Ascending aorta (tissue), 2 donors: ENCODE measurements at regions not wholly inside any gene's neighbourhood (a gene's known extent, or its start where the extent isn't known, plus 50 kb on each side); places are given as distances from the start of the nearest gene placed in this dataset.
"Not testable (repeated sequence)": the region's sequence is repeated elsewhere in the genome, so short reads cannot be mapped to it uniquely, and the experiment has no call there.

ENCODE experiments used
- DNase-seq, 2 donors: peaks; one replicate each; pipeline ENCODE4 v3.0.0-alpha.2; 2019; ENCODE audit warnings: low spot score in 2 of 2
- H3K27ac ChIP-seq, 2 donors: fragments of 200-600 bp; sonication (generic); one replicate each; pipeline ENCODE4 v1.5.1; 2016 to 2017; ENCODE audit warnings: mild to moderate bottlenecking in 1 of 2
- H3K27me3 ChIP-seq: fragments of 200-600 bp; sonication (generic); one replicate; pipeline ENCODE4 v1.5.1; 2017
- H3K36me3 ChIP-seq, 2 donors: fragments of 200-600 bp; sonication (generic); one replicate each; pipeline ENCODE4 v1.5.1; 2016
- H3K4me1 ChIP-seq, 2 donors: fragments of 200-600 bp; sonication (generic); one replicate each; pipeline ENCODE4 v1.5.1; 2016 to 2017; ENCODE audit warnings: mild to moderate bottlenecking in 1 of 2
- H3K4me3 ChIP-seq, 2 donors: fragments of 200-600 bp; sonication (generic); one replicate each; pipeline ENCODE4 v1.5.1; 2016 to 2017; ENCODE audit warnings: mild to moderate bottlenecking in 1 of 2
- H3K9me3 ChIP-seq, 2 donors: fragments of 200-600 bp; sonication (generic); one replicate each; pipeline ENCODE4 v1.5.1; 2016
- intact Hi-C: fragments of 100-400 bp; cut with DNase I; formaldehyde crosslinking; loops from one replicate; pipeline ENCODE4 v1.15.1; 2023
- TF ChIP-seq, protein P1 (sequence below), 3 experiments: fragments of 200-600 bp in 2 of 3; fragments of 450-650 bp in 1 of 3; sonication (generic) in 2 of 3; IDR thresholded peaks; one replicate each; pipeline ENCODE4 v1.5.1; 2016 to 2019; ENCODE audit warnings: antibody characterized with exemption in 3 of 3, mild to moderate bottlenecking in 1 of 3, moderate library complexity in 1 of 3

DNA sequence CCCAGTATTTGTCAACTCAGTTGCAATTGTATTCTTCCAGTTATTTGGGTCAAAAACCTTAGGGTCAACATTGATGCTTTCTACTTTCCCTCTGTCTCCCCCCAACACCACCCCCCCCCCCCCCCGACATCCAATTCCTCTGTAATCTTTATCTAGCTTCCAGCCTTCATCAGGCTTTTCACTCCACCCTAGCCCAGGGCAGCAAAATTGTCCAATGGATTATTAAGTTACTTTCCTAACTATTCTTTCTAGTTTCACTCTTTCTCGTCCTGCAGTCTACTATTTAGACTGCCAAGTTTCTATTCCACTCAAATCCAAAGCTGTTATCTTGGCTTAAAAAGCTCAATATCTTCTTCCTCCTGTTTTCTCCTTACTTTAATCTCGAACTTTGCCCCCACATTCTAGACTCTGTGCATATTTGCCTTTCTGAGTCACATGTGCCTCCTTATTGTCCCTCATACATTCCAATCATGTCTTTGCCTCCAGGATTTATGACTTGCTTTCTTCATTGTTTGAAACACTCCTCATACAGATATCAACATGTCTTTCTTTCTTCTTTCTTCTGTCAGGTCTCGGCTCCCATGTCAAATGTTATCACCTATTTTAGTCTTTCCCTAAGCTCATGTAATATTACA is 196.6 kb upstream of the TMEM196 start:
- TF ChIP-seq, protein P1, sequence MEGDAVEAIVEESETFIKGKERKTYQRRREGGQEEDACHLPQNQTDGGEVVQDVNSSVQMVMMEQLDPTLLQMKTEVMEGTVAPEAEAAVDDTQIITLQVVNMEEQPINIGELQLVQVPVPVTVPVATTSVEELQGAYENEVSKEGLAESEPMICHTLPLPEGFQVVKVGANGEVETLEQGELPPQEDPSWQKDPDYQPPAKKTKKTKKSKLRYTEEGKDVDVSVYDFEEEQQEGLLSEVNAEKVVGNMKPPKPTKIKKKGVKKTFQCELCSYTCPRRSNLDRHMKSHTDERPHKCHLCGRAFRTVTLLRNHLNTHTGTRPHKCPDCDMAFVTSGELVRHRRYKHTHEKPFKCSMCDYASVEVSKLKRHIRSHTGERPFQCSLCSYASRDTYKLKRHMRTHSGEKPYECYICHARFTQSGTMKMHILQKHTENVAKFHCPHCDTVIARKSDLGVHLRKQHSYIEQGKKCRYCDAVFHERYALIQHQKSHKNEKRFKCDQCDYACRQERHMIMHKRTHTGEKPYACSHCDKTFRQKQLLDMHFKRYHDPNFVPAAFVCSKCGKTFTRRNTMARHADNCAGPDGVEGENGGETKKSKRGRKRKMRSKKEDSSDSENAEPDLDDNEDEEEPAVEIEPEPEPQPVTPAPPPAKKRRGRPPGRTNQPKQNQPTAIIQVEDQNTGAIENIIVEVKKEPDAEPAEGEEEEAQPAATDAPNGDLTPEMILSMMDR (IDR thresholded peaks at IDR 0.05) = no peak
- Histone ChIP-seq H3K4me3 (no peak overlapping the region), H3K36me3 (no peaks in the 10 kb centered on the region), H3K27me3 (no peaks in the 10 kb centered on the region), H3K4me1 (no peaks in the 10 kb centered on the region), H3K27ac (no peak overlapping the region), H3K9me3 (no peaks in the 10 kb centered on the region)
- intact Hi-C loops = no loop called here
- no peak for DNase-seq

DNA sequence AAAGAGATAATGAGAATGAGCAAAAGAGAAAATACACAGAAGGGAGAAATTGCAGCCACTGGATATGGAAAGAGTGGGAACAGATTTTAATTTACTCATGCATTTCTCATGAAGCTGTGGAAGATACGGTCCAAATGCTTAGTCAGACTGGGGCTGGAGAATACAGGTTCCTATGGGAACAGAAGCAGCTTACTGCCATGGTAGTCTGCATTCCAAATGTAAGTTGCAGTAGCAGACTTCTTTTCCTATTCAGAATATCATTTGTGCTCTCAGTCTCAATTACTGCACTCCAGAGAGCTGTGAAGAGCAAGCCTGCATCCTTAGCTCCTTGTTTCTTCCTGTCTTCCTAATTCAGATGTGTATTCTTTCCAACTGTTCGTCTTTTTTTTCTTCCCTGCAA is 190.8 kb upstream of the TMEM196 start:
- TF ChIP-seq, protein P1 (IDR thresholded peaks at IDR 0.05) = no peak
- no peak for DNase-seq
- Histone ChIP-seq H3K27me3 (no peaks in the 10 kb centered on the region), H3K9me3 (no peaks in the 10 kb centered on the region), H3K4me1 (no peaks in the 10 kb centered on the region), H3K36me3 (no peaks in the 10 kb centered on the region), H3K27ac (no peak overlapping the region), H3K4me3 (no peak overlapping the region)
- intact Hi-C loops = no loop called here

DNA sequence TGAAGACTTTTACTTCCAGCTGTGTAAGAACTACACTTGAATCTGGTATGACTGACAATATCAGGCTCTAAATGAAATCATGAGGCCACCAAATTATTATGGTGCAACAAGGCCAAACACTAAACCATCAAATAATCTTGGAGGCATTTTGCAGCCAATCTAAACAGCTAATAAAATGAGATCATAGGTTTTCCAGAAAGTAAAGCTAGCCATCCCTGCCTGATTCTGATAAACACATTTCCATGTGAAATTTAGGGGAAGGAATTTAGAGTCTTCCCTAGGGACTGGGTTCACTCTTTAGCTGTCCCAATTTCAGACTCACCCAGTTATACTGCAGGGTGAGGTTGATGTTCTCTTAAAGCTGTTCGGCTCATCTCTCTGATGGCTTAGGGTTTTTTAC is 190.3 kb upstream of the TMEM196 start:
- intact Hi-C loops = no loop called here

DNA sequence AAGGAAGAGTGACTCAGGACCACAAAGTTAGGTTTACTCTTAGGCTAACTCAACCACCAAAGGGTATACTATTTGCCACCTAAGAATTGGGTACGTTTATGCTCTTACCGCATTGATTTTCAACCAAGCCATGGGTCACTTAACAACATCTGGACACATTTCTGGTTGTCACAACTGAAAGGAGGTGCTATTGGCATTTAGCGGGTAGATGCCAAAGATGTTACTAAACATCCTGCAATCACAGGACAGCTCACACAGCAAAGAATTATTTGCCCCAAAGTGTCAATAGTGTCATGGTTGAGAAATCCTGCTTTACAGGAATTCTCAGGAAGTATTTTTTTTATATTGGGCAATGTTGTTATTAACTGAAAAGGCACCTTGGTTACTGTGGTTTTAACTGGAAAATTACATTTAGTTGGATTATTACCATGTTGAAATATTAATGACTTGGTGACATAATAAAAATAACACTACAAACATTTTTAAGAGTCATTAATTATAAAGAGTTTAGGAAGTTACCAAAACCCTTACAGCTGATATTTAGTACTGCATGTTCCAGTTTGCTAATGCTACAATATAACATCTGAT is 185.0 kb upstream of the TMEM196 start:
- H3K36me3 ChIP-seq = no peaks in the 10 kb centered on the region
- intact Hi-C loops = no loop called here
- no peaks in the 10 kb centered on the region for H3K27me3 ChIP-seq
- DNase-seq = no peak
- TF ChIP-seq, protein P1 (IDR thresholded peaks at IDR 0.05) = no peak
- no peaks in the 10 kb centered on the region for H3K4me1 ChIP-seq
- H3K9me3 ChIP-seq = no peaks in the 10 kb centered on the region
- H3K4me3 ChIP-seq = no peak overlapping the region
- H3K27ac ChIP-seq = no peak overlapping the region

More for the DNA sequence above, 190.3 kb upstream of the TMEM196 start:
- Histone ChIP-seq H3K27me3 (no peaks in the 10 kb centered on the region), H3K4me1 (no peaks in the 10 kb centered on the region), H3K4me3 (no peak overlapping the region), H3K36me3 (no peaks in the 10 kb centered on the region), H3K27ac (no peak overlapping the region), H3K9me3 (no peaks in the 10 kb centered on the region)
- TF ChIP-seq, protein P1 (IDR thresholded peaks at IDR 0.05) = no peak
- DNase-seq = no peak

DNA sequence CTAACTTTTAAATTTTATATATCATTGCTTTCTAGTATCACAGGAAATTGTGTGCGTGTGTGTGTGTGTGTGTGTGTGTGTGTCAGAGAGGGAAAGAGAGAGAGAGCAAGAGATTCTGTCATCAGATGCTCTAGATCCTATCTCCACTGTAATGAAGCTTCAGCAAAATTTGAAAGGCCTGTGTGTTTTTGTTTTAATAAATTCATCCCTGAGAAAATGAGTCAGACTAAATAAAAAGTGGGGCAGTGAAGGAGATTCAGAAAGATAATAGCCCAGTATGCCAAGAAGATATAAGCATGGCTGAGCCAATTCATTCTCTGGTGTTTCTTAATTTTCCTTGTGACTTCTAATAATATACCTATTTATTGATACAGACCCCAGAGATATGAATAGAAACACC is 184.2 kb upstream of the TMEM196 start:
- H3K36me3 ChIP-seq = no peaks in the 10 kb centered on the region
- DNase-seq = no peak
- H3K4me1 ChIP-seq = no peaks in the 10 kb centered on the region
- TF ChIP-seq, protein P1 (IDR thresholded peaks at IDR 0.05) = no peak
- no peak overlapping the region for H3K27ac ChIP-seq
- no peaks in the 10 kb centered on the region for H3K9me3 ChIP-seq
- no peaks in the 10 kb centered on the region for H3K27me3 ChIP-seq
- intact Hi-C loops = no loop called here
- H3K4me3 ChIP-seq = no peak overlapping the region

DNA sequence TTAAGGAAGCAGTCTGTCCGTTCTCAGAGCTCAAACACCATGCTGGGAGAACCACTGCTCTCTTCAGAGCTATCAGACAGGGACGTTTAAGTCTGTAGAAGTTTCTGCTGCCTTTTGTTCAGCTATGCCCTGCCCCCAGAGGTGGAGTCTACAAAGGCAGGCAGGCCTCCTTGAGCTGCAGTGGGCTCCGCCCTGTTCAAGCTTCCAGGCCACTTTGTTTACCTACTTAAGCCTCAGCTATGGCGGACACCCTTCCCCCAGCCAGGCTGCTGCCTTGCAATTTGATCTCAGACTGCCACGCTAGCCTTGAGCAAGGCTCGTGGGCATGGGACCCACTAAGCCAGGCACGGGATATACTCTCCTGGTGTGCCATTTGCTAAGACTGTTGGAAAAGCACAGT is 180.7 kb upstream of the TMEM196 start:
- intact Hi-C loops, H3K27ac ChIP-seq, H3K4me3 ChIP-seq, DNase-seq, H3K27me3 ChIP-seq, H3K9me3 ChIP-seq, H3K36me3 ChIP-seq, H3K4me1 ChIP-seq: not testable (repeated sequence)

DNA sequence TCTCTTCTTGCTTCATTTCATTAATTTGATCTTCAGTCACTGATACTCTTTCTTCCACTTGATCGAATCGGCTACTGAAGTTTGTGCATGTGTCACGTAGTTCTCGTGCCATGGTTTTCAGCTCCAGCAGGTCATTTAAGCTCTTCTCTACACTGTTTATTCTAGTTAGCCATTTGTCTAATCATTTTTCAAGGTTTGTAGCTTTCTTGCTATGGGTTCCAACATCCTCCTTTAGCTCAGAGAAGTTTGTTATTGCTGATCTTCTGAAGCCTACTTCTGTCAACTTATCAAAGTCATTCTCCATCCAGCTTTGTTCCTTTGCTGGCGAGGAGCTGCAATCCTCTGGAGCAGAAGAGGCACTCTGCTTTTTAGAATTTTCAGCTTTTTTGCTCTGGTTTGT is 180.0 kb upstream of the TMEM196 start:
- H3K9me3 ChIP-seq, H3K27ac ChIP-seq, H3K36me3 ChIP-seq, H3K4me3 ChIP-seq, H3K4me1 ChIP-seq, H3K27me3 ChIP-seq, intact Hi-C loops, DNase-seq: not testable (repeated sequence)
